ENCODE measurements at regions not wholly inside any gene's neighbourhood (a gene's known extent, or its start where the extent isn't known, plus 50 kb on each side); places are given as distances from the start of the nearest gene placed in this dataset.
A peak's percentile ranks its signal among the peaks of the same experiment; 100 is the strongest.

DNA sequence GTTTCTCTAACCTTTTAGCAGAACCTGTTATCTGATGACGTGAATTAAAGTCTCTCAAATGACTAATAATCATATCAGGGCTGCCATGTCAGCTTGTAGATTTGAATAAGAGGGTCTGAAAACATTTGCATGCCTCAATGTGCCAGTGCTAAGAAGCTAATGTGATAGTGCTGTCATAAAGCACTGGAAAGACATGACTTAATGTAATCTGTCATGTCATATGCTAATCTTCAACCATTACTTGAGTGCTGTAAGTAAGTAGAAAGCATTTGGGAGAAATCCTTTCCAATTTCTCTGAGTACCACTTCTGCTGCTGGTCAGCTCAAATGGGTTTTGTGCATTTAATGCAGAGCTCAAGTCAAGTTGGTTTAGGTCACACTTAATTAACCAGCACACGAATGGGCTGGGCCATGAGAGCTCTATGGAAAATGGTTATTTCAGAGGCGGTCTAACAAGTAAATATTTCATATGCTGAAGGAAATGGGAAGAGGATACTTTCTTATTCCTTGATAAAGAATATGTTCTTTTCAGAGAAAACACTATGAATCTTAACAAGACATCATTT lies 609.2 kb downstream of the LMO4 start:
- no peak for DNase-seq

DNA sequence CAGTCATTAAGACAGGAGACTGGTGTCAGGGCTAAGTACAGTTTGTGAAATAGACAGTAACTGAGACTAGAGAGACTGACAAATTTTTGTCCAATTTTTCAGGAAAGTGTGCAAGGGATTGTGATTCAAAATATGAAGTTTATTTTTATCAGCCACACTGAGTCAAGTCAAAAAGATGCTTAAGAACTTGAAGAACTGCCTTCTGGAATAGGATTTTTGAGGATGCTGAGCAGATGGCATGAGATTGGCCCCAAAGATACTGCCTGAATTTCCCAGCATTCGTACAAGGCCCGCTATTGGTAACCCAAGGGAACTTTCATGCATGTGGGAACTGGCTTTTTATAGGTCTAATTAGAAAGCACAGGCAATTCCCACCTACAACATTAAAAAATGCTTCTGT lies 610.0 kb downstream of the LMO4 start:
- DNase-seq = no peak

DNA sequence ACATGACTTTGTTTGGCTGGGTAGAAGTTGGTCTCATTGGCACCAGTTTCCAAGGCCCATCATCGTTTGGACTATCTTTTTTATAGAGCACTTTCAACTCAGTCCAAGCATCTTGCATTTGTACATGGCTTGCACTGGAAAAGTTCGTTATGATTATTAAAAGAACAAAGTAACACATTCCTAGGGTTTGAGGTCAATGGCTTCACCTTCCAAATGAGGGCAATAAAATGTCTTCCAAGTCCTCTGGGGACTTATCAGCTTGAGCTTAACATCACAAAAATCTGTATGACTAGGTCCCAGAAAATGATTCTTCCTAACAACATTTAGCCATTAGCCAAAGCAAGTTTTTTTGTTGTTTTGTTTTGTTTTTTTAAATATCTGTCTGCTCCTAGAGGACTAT lies 610.8 kb downstream of the LMO4 start:
- DNase-seq = no peak

DNA sequence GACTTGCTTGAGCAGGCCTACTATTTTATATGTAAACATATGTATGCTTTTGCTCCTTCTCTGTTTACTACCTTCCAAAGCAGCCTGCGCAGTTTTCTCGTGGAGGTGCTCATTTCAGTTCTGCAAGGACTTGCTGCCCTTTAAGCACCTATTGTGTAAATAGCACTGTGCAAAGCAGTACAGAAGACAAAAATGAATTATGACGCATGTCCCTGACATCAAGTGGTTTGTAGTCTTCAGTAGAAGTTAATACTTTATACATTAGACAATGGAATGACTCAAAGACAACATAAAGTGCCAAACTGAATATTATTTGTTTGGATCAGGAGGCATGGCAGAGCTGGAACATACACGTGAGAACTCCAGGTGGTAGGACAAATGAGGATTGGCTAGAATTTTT lies 611.7 kb downstream of the LMO4 start:
- DNase-seq = no peak

DNA sequence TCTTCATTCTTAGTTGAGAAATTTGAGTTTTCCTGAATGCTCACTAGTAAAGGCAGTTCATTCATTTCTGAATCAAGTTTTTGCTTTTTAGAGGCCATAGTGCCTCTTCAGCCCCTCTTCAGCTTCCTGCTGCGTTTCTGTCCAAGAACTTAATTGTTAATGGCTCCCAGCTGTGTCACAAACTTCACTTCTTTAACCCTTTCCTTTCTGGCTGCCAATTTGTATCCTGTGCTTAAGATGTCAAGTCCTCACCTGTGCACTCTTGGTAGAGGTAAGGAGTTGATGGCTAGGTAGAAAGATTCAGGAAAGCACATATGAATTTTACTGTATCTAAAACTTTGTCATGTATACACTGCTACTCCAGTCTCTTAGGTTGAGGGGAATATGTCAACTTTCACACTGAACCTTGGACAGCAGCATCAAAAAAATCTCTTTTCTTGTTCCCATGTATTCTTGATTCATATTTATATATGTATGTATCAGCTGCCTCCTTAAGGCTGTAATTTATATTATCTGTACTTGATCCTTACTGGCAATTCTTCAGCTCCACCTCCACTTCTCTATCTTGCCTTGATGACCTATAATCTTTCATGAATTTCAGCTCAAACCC lies 612.8 kb downstream of the LMO4 start:
- DNase-seq = no peak

DNA sequence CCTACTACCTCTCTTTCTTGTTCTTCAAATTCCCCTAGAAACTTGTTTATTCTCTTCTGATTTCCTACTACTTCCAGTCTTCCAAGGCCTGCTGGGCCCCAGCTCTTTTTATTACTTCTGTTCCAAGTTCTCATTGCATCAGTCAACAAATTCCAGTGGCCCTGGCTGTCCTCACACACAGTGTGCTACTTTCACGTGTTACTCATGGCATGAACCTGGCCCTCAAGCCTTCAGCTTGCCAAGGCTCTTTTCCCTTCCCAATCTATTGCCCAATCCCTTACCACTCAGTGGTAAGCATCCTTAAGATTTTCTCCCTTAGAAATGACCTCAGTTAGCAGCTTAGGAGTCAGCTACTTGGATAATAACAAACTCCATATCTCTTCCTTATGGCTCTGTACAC lies 613.5 kb downstream of the LMO4 start:
- DNase-seq = no peak

DNA sequence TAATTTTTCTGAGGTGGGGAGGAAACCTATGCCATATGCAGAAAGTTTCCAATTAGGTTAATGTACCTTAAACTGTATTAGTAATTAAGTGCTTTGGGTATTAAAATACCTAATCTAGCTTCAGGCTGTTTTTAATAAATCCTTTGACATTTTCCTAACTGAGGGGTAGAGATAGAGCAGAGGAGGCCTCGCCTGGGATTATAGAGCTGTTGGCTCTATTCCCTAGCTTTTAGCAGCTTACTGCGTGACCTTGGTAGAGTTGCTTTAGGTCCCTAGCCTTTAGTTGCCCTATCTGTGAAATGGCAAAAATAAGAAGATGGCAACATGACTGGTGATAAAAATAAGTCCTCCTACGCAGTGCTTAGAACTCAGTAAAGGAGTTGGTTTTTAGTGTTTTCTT lies 621.0 kb downstream of the LMO4 start:
- no peak for DNase-seq

DNA sequence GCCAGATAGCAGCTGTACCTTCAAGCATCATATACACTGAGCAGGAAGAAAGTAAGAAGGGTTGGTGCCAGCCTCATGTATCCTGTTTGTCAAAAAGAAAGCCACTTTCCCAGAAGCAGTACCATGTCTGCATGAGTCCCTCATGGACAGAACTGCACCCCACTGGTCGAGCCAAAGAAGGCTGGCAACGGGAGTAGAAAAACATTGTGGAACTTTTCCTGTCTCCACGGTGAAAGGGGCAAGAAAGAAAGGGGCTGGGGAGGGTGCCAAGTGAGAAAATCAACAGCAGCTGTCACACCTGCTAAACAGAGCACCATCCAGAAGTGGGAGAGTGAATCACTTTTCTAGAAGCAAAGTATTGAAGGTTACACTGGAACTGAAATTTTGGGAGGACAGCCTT lies 621.7 kb downstream of the LMO4 start:
- no peak for DNase-seq

DNA sequence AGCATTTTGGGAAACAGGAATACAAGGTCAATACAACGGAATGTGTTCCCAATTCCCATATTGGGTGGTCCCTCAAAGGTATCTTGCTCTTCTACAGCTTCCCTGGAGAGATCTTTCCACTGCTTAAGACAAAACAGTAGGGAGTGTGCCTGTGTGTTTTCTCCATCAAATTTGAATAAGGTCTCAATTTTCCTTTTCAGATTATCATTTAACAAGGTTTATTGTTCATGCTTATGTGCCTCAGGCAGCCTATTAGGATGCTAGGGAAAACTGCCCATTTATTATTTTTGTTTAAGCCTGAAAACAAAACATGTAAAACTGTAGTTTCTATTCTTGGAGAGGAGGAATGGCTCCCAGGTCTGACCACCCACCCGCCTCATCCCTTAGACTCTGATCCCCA lies 622.7 kb downstream of the LMO4 start:
- DNase-seq = no peak

DNA sequence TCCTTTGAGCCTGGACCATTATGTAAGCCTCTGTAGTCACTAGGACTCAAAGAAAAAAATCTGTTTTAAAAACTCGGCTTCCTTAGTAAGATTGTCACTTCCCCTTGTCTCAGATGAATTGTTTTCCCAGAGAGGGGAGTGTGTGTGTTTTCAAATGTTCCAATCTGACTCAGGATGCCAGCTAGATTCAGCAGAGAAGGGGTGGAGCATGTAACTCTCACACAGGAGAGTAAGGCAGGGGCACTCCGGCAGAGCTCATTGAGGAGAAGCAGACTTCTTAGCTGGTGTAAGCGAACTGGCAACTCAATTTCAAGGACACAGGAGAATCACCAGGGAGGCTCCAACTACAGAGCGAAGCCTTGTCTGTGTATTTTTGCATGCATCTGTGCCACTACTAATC lies 623.2 kb downstream of the LMO4 start:
- no peak for DNase-seq

DNA sequence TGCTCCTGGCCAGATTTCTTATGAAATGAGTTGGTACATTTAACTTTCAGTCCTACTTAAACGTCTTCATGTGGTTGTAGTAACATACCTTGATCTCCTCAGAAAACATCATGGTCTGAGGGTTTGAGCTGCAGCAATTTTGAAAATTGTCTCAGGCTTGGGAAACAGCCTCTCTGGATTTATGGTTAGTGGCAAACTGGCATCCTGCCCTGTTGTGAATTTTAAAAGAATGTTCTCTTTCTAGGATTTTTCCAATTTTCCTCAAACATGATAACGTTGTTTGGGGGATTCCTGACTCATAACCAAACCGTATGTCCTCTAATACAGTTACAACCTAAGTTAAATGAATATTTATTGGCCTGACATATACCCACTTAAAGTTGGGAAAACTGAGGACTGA lies 624.4 kb downstream of the LMO4 start:
- no peak for DNase-seq

DNA sequence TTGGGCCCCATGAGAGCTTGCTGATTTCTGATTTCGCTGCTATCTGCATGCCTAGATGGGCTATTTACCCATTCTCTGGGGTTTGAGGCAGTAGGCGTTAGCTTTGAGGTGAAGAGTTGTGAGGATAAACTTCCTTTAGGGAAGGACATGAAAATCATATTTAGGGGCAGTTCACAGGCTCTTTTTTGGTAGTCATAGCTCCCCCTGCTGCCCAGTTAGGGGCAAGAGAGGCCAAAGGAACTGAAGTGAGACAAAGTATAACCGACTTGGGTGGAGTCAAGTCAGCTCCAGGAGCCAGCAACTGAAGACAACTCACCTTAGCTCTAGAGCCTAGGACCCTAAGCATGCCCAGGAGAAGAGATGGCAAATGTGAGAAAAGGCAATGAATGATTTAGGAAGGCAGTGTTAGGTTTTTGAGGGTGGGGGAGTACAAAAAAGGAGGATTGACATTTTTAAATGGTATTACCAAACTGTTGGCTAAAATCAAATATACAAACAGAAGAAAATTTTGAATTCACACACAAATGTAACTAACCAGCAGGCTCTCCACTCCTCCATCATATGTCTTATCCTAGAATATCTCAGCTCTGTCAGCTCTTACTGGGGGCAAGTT lies 625.2 kb downstream of the LMO4 start:
- peak; percentile 17 for DNase-seq

DNA sequence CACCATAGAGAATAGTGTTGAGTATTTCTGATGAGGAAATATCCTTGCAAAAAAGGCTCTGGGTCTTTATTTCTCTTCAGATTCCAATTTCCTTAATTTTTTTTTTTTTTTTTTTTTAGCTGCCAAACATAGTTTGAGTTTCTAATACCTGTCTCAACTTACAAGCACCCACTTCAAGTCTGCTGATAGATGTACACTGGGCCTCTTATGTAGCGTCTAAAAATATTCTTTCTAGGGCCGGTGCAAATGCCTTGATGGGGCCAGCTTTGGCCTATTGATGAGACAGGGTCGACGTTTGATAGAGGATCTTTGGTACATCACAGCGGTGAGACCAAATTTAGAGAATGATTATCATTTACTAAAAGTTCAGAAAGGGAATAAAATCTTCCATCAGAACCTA lies 626.4 kb downstream of the LMO4 start:
- no peak for DNase-seq

DNA sequence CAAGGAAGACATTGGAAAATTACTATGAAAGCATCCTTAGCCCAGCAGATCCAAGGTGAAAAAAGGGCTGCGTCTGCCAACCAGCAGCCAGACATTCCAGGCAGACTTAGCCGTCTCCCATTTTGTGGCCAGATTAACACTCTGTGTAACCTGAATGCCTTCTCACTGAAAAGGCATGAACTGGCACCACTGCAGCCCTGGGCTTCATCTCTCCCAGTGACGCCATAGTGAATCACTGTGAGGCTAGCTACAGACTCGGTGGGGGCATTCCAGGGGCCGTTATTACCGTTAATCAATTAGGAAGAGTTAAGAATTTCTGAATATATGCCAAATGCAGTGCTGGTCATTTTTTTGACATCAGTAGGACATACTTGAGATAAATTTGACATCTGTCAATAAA lies 627.4 kb downstream of the LMO4 start:
- DNase-seq = no peak

DNA sequence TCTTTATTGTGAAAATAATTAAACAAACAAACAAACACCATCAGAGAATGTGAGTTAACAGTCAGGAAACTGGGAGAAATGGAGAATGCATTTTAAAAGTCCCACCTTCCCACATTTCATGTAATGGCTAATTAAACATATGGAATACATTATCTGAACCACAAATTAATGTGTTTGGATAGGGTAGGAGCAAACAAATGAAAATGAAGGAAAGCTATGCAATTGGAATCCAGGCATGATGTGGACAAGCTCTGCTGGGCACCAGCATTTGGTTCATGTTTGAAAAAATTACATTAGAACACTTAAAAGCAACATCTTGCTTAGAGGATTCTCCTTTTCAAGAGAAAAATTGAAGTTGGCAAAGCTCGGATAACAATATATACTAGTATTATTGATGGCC lies 628.1 kb downstream of the LMO4 start:
- no peak for DNase-seq

DNA sequence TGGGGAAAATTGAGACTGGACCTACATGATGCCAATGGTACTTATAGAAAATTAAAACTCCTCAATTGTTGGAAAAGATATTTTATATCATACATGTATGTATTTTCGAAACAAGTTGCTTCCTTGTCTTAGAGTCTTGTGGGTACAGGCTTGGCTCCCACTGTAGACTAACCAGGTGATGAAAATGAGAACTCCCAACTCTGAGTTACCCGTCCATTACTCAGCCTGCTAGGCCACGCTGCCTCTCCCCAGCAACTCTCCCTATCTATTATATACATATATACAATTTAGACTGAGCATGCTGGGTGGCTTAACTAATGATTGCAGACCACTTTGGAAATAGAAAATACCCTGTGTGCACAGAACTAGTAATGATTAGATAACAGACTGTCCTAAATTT lies 628.7 kb downstream of the LMO4 start:
- no peak for DNase-seq

DNA sequence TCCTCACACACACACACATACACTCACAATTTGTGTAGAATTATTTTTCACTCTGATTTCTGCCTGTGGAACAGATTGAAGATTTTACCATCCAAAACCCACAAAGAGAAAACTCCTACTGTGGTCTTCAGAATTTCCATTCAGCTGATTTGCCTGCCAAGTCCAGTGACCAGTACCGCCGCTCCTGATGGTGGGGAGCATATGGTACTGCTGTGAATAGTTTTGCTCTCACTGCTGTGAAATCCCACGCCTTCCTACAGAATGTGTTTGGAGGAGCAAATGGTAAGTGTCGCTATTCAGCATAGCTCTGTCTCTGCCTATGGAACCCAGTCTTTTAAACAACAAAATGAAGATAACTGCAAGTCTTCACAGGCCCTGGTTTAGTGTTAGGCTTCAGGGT lies 629.5 kb downstream of the LMO4 start:
- DNase-seq = no peak

DNA sequence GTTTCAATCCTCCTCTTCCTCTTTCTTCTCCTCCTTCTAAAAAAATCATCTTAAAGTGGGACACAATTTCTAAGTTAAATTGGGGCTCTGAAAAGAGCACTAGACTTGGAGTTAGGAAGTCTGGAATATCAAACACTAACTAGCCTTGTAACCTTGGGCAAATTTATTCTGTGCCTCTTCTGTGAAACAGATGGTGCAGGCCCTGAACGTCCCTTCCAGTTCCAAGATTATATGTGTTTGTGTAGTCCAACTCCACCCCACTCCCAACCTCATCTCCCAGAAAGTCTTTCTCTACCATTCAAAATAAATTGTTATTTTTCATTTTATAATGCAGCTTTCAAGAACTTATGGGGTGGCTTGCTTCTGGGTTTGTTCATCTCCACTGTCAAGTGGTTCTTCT lies 630.0 kb downstream of the LMO4 start:
- no peak for DNase-seq

DNA sequence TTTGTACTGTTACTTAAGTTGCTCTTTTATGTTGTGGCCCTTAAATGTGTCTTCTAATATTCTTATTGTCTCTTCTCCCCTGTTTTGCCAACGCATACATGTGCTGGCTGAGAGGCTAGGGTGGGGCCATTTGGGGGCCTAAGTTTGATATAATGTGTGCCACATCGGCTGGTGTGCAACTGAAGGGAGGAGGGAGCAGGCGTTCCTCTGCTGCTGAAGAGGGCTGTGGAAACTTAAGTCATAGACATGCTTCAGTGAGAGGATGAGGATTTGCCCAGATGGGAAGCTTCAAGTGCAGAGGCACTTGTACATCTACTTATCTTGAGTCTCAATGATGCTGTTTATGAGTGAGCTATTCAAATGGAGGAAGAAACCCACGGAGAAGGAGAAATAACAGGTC lies 630.6 kb downstream of the LMO4 start:
- no peak for DNase-seq

DNA sequence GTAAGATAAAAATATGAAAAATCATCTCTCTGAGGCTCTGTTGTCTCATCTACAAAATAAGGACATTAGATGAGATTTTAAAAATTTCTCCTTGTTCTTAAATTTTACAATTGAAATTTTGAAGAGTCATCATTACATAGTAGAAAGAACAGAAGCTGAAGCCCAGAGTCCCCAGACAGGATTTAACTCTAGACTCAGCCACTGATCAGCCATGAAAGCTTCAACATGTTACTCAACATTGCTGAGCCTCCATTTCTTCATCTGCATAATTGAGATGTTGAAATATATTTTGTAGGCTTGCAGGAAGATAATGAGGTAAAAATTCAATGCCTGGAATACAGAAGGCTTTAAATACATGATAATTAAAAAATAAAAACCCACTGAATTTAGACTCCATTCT lies 633.3 kb downstream of the LMO4 start:
- DNase-seq = no peak

DNA sequence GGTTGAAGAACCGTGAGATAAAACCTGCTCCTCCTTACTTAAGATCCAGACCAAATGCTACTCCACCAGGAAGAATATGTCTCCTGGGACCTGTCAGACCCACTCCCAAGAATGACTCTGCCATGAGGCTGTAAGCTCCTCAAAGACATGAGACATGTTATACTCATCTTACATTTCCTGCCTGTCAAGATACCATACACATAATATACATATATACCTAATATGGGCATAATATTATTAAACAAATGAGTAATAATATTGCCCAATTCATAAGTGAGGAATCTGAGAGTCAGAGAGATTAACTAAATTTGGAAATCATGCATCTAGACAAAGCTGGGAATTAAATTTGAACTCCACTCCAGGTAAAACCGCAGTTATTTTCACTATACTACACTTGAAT lies 634.9 kb downstream of the LMO4 start:
- no peak for DNase-seq

DNA sequence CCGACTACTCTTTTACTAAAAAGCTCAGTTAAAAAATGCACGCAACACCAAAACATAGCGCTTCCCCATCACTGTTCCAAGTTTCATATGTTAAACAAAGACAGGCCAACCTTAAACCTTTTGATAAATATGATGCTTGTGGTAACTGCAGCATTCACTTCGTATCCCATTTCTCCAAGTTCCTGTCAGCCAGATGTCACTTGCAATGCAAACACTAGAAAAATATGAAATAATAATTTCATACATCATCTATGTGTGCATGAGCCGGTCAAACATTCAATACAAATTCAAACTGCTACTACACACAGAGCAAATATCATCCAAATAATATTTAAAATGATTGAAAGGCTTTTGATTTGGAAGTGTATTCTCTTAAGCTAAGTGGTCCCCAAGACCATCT lies 636.5 kb downstream of the LMO4 start:
- DNase-seq = no peak

DNA sequence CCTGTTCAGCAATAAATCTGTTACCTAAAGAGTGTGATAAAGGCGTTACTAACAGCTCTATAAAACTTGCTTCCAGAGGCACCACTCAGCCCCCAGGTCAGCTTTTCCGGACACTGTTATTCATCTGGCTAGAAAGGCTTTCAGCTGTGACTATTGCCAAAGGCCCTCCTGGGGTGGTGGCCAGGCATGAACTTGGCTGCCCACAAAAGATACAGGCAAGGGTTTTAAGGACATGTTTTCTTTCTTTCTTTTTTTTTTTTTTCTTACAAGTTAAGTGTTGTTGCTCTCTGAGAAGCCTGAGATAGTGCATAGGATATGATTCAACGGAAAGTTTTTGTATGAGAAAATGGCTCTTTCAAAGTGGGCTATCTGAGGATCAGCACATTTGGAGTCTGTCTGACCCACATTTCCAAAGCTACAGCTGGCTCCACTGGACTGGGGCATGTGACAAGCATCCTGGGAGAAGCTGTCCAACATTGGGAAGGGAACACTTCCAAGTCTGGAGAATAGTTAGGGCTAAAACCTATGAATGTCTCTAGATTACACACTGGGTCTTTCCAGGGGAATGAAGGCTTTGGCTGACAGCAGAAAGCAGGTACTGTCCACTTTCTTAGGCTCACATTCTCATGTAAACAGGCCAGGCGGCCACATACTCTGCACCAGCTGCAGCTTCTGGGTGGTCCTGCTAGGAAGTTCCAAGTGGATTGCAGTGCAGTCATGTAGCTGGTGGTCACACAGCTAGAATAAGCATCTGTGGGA lies 639.7 kb downstream of the LMO4 start:
- no peak for DNase-seq

DNA sequence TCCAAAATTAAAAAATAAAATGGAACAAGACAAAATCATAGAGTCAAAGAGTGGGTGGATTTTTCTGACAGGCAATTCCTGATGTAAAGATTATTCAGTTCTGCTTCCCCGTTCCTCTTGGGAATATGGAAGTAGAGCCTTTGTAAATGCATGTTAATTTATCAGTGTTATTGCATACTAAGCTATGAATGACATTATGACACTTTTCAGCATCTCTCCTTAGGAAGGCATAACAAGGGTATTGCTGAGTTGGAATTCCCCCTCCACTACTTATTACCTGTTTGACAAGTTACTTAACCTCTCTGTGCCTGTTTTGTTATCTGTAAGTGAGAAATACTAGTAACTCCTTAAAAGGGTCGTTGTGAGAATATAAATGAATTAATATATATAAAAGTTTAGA lies 640.4 kb downstream of the LMO4 start:
- DNase-seq = no peak

Measured in stimulated activated naive CD4-positive, alpha-beta T cell treated with Interleukin-2 at 50 U/mL for 16 hours (primary cell).